GM12878 (cell line): ENCODE measurements at regions not wholly inside any gene's neighbourhood (a gene's known extent, or its start where the extent isn't known, plus 50 kb on each side); places are given as distances from the start of the nearest gene placed in this dataset.

Experiments used
- ATAC-seq: fragments of 200-7000 bp; cut with Tn5 transposase; 3 replicates; pipeline ENCODE4 v1.9.1; 2020; ENCODE audit warnings: mild to moderate bottlenecking, moderate library complexity
- BruUV-seq: library from RNA; stranded (reverse); fragments of 400-500 nt; replicated peaks from 2 replicates; lab custom pipeline; 2021; lab: Mats Ljungman, UMichigan
- CTCF ChIA-PET: fragments of 300-600 bp; sonication (Branson Sonifier 250); formaldehyde crosslinking; extraction: SDS; loops from one replicate; lab custom pipeline; 2021; ENCODE audit warnings: inconsistent platforms; lab: Yijun Ruan, JAX
- POLR2A ChIA-PET: fragments of 350-600 bp; formaldehyde crosslinking; extraction: SDS; loops from one replicate; lab custom pipeline; 2021; ENCODE audit warnings: inconsistent platforms; lab: Charles Lee
- RAD21 ChIA-PET: fragments of 300-600 bp; sonication (Branson Sonifier 250); formaldehyde crosslinking; loops from one replicate; lab custom pipeline; 2023; ENCODE audit warnings: antibody characterized with exemption; ENCODE audit not compliant: unreplicated experiment; lab: Charles Lee
- SMC1A ChIA-PET: fragments of 300-600 bp; sonication (Branson Sonifier 250); formaldehyde crosslinking; loops from one replicate; lab custom pipeline; 2023; ENCODE audit not compliant: unreplicated experiment, uncharacterized antibody; lab: Charles Lee
- DNase-seq: peaks from one replicate; pipeline ENCODE4 v3.0.0-alpha.2; 2011; ENCODE audit warnings: low read depth, low spot score
- FAIRE-seq: peaks from 3 replicates; lab custom pipeline; 2011; peaks lifted over from hg19 to GRCh38; lab: Jason Lieb, UNC
- H2AFZ ChIP-seq: 2 replicates; pipeline ENCODE4 v1.6.0; 2011; ENCODE audit warnings: low read depth, low read length, control low read depth; ENCODE audit not compliant: control insufficient read depth
- H3K27ac ChIP-seq: 2 replicates; pipeline ENCODE4 v1.5.1; 2011; ENCODE audit warnings: control low read depth; ENCODE audit not compliant: control insufficient read depth, insufficient read depth
- H3K27me3 ChIP-seq, 2 experiments: replicated peaks in 1 of 2; 2 replicates each; pipeline versions ENCODE4 v1.6.0 to v1.6.1; 2011; ENCODE audit warnings: low read length in 1 of 2; ENCODE audit not compliant: control insufficient read depth in 2 of 2, insufficient read depth in 2 of 2
- H3K36me3 ChIP-seq, 2 experiments: 2 replicates each; pipeline ENCODE4 v1.5.1; 2011; ENCODE audit warnings: low read length in 1 of 2; ENCODE audit not compliant: control insufficient read depth in 2 of 2, insufficient read depth in 2 of 2
- H3K4me1 ChIP-seq: 2 replicates; pipeline ENCODE4 v1.6.1; 2011; ENCODE audit warnings: mild to moderate bottlenecking, low read length, moderate library complexity, mixed read lengths; ENCODE audit not compliant: control insufficient read depth, insufficient read depth
- H3K4me2 ChIP-seq: 2 replicates; pipeline ENCODE4 v1.6.0; 2011; ENCODE audit warnings: control low read depth; ENCODE audit not compliant: control insufficient read depth, insufficient read depth
- H3K4me3 ChIP-seq: fragments of 200-600 bp; sonication (generic); 2 replicates; pipeline ENCODE4 v1.5.1; 2016
- H3K79me2 ChIP-seq: 2 replicates; pipeline ENCODE4 v1.6.0; 2011; ENCODE audit warnings: low read length; ENCODE audit not compliant: control insufficient read depth, insufficient read depth
- H3K9ac ChIP-seq: 2 replicates; pipeline ENCODE4 v1.8.0; 2011; ENCODE audit warnings: low read length, control low read depth, mixed read lengths; ENCODE audit not compliant: control insufficient read depth, insufficient read depth
- H3K9me3 ChIP-seq: replicated peaks from 3 replicates; pipeline ENCODE4 v1.5.1; 2011; ENCODE audit warnings: mild to moderate bottlenecking, low read length; ENCODE audit not compliant: control insufficient read depth, insufficient read depth
- H4K20me1 ChIP-seq: 2 replicates; pipeline ENCODE4 v1.6.0; 2011; ENCODE audit not compliant: control insufficient read depth, insufficient read depth
- BACH1 ChIP-seq: fragments of 450-650 bp; IDR thresholded peaks from 2 replicates; pipeline ENCODE4 v1.6.1; 2017; ENCODE audit warnings: mild to moderate bottlenecking, borderline replicate concordance
- EGR1 ChIP-seq, 2 experiments: IDR thresholded peaks; 1 replicate in 1 of 2; 2 replicates in 1 of 2; pipeline ENCODE4 v1.6.1; 2011 to 2012; ENCODE audit warnings: low read depth in 2 of 2, low read length in 2 of 2, borderline replicate concordance in 1 of 2, mild to moderate bottlenecking in 1 of 2, moderate library complexity in 1 of 2
- ZSCAN29 ChIP-seq: fragments of 450-650 bp; IDR thresholded peaks from 2 replicates; pipeline ENCODE4 v1.6.1; 2017; ENCODE audit warnings: mild to moderate bottlenecking, moderate library complexity
- WGBS: methylation state at CpG from one replicate; pipeline ENCODE4 v1.1.6; 2016; ENCODE audit warnings: low lambda C conversion rate; ENCODE audit not compliant: insufficient replicate concordance, insufficient coverage; ENCODE audit errors: missing lambda C conversion rate; 5-methylcytosine and 5-hydroxymethylcytosine counted together
- in situ Hi-C: fragments of 300-500 bp; cut with MboI; formaldehyde crosslinking; loops from 9 replicates; pipeline ENCODE4 v1.14.3; 2018; ENCODE audit warnings: mixed read lengths
- intact Hi-C: fragments of 100-400 bp; cut with micrococcal nuclease; formaldehyde crosslinking; loops from one replicate; pipeline ENCODE4 v1.14.2; 2022; ENCODE audit not compliant: unreplicated experiment
- TF ChIP-seq, protein P1 (sequence below): fragments of 450-650 bp; IDR thresholded peaks from 2 replicates; pipeline ENCODE4 v1.6.1; 2016; ENCODE audit warnings: mild to moderate bottlenecking

DNA sequence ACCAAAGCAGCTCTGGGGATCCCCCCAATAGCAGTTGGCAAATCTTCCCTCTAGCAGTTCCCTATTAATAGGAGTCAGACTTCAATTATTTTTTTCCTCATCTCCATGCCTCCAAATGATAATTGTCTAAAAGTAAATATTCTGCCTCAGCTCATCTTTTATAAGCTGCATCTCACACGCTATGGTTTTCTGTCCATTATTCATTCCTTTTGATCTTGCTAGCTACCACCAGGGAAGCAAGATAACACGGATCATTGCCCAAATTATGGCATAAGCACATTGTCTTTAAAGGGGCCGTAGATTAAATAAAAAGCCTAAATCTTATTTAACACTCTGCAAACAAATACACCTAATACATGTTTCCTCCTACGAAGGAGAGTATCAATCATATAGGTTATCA lies 670.8 kb upstream of the FLRT2 start:
- H3K36me3 ChIP-seq, result no peaks in the 10 kb centered on the region
- no TSS peak for BruUV-seq
- H3K4me2 ChIP-seq, result no peak overlapping the region
- intact Hi-C loops, result no loop called here
- no peaks in the 10 kb centered on the region for H3K4me1 ChIP-seq
- H3K9ac ChIP-seq, result no peak overlapping the region
- WGBS, result 16% methylated on average over 4 of the region's 4 CpGs
- ChIA-PET CTCF (no interaction called here), RAD21 (no interaction called here), SMC1A (no interaction called here), POLR2A (no interaction called here)
- ATAC-seq (no peak), FAIRE-seq (no peak), DNase-seq (no peak)
- H4K20me1 ChIP-seq, result no peaks in the 10 kb centered on the region
- H3K9me3 ChIP-seq, result no peaks in the 10 kb centered on the region
- no peaks in the 10 kb centered on the region for H3K79me2 ChIP-seq
- H3K27ac ChIP-seq, result no peak overlapping the region
- H3K4me3 ChIP-seq, result no peak overlapping the region
- TF ChIP-seq ZSCAN29, result no peak
- TF ChIP-seq BACH1, result no peak
- TF ChIP-seq EGR1 (IDR thresholded peaks at IDR 0.05; ENCODE audit: borderline replicate concordance in 1 of 2, low read depth in 2 of 2, low read length in 2 of 2), result no peak
- in situ Hi-C loops, result no loop called here
- no peaks in the 10 kb centered on the region for H3K27me3 ChIP-seq
- H2AFZ ChIP-seq, result no peak overlapping the region

DNA sequence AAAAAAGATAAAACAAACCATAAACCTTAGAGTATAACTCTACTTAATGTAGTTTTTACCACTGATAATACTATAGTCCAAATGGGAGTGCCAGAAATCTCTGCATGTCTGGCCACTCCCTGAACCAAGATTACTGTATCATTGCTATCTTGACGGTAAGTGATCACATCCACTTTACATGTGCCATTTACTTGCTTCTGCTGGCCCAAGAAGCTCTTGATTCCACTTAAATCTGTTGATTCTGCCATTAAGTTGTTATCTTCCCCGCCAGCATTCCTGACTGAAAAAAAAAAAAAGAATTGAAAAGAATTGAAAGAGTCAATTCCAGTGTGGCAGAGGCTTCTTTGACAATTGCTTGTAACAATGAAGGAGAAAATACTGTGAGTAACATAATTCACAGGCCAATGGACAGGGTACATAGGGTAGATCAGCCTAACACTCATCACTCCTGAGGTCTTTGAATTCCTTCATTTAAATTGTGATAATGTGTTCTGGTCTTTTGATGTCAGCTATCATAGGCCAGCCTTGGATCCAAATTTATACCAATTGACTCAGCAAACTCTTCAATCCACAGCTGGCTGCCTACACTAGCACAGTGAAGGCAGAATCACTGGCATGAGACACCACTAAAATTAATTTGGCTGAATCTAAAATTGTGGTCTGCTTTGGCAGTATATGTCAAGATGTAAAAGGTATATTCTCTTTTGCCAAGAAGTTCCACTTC lies 665.2 kb upstream of the FLRT2 start:
- RAD21 ChIA-PET, result no interaction called here
- H3K9ac ChIP-seq, result no peak overlapping the region

More for the DNA sequence above, 665.2 kb upstream of the FLRT2 start:
- CTCF ChIA-PET, result no interaction called here
- WGBS, result 27% methylated on average over 2 of the region's 2 CpGs
- ATAC-seq, result no peak
- Histone ChIP-seq H3K79me2 (no peaks in the 10 kb centered on the region), H3K9me3 (no peaks in the 10 kb centered on the region), H3K27ac (no peak overlapping the region), H4K20me1 (no peaks in the 10 kb centered on the region), H3K4me1 (no peaks in the 10 kb centered on the region), H3K4me2 (no peak overlapping the region), H3K4me3 (no peak overlapping the region), H3K27me3 (no peaks in the 10 kb centered on the region), H2AFZ (no peak overlapping the region), H3K36me3 (no peaks in the 10 kb centered on the region)
- DNase-seq, result no peak
- SMC1A ChIA-PET, result no interaction called here
- intact Hi-C loops, result no loop called here
- POLR2A ChIA-PET, result no interaction called here
- BruUV-seq, result no TSS peak
- in situ Hi-C loops, result no loop called here
- TF ChIP-seq, protein P1, sequence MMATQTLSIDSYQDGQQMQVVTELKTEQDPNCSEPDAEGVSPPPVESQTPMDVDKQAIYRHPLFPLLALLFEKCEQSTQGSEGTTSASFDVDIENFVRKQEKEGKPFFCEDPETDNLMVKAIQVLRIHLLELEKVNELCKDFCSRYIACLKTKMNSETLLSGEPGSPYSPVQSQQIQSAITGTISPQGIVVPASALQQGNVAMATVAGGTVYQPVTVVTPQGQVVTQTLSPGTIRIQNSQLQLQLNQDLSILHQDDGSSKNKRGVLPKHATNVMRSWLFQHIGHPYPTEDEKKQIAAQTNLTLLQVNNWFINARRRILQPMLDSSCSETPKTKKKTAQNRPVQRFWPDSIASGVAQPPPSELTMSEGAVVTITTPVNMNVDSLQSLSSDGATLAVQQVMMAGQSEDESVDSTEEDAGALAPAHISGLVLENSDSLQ, result no peak
- FAIRE-seq, result no peak
